PC-9 (cell line): ENCODE measurements at regions not wholly inside any gene's neighbourhood (a gene's known extent, or its start where the extent isn't known, plus 50 kb on each side); places are given as distances from the start of the nearest gene placed in this dataset.

Source experiments
- BruUV-seq: library from RNA; stranded (reverse); fragments of 400-500 nt; replicated peaks from 2 replicates; lab custom pipeline; 2021; lab: Mats Ljungman, UMichigan
- CTCF ChIA-PET: fragments of 300-600 bp; sonication (Branson Sonifier 250); formaldehyde crosslinking; loops from one replicate; lab custom pipeline; 2022; ENCODE audit warnings: antibody characterized with exemption; lab: Charles Lee
- POLR2A ChIA-PET: fragments of 300-600 bp; sonication (Branson Sonifier 250); formaldehyde crosslinking; loops from one replicate; lab custom pipeline; 2022; ENCODE audit warnings: antibody characterized with exemption; ENCODE audit not compliant: unreplicated experiment; lab: Charles Lee
- DNase-seq, 2 experiments: peaks; one replicate each; pipeline versions ENCODE4 v3.0.0 to v3.0.0-alpha.2; 2015 to 2022; ENCODE audit warnings: mixed read lengths in 1 of 2
- H2AFZ ChIP-seq: fragments of 200-600 bp; sonication (generic); 2 replicates; pipeline ENCODE4 v1.8.1; 2017; ENCODE audit warnings: antibody characterized with exemption
- H3F3A ChIP-seq: fragments of 200-600 bp; sonication (generic); 2 replicates; pipeline ENCODE4 v1.8.1; 2017; ENCODE audit warnings: antibody characterized with exemption, mild to moderate bottlenecking, low read depth; ENCODE audit not compliant: insufficient read depth
- H3K27ac ChIP-seq: fragments of 200-600 bp; sonication (generic); 2 replicates; pipeline ENCODE4 v1.6.1; 2016; ENCODE audit warnings: mixed run types
- H3K27me3 ChIP-seq: fragments of 200-600 bp; sonication (generic); 2 replicates; pipeline ENCODE4 v1.6.1; 2016; ENCODE audit warnings: low read depth, mixed run types; ENCODE audit not compliant: insufficient read depth
- H3K36me3 ChIP-seq: fragments of 200-600 bp; sonication (generic); 2 replicates; pipeline ENCODE4 v1.6.1; 2016; ENCODE audit warnings: low read depth, mixed run types
- H3K4me1 ChIP-seq: fragments of 200-600 bp; sonication (generic); replicated peaks from 2 replicates; pipeline ENCODE4 v1.6.1; 2016; ENCODE audit warnings: mixed run types; ENCODE audit not compliant: insufficient read depth
- H3K4me2 ChIP-seq: fragments of 200-600 bp; sonication (generic); 2 replicates; pipeline ENCODE4 v1.6.1; 2017; ENCODE audit warnings: mixed run types
- H3K4me3 ChIP-seq: fragments of 200-600 bp; sonication (generic); 2 replicates; pipeline ENCODE4 v1.6.1; 2016; ENCODE audit warnings: mixed run types
- H3K79me2 ChIP-seq: fragments of 200-600 bp; sonication (generic); 2 replicates; pipeline ENCODE4 v1.6.1; 2017; ENCODE audit warnings: low read depth, mixed run types
- H3K9me2 ChIP-seq: fragments of 200-600 bp; sonication (generic); 2 replicates; pipeline ENCODE4 v1.8.1; 2017; ENCODE audit warnings: mild to moderate bottlenecking; ENCODE audit not compliant: insufficient read depth
- H3K9me3 ChIP-seq: fragments of 200-600 bp; sonication (generic); 2 replicates; pipeline ENCODE4 v1.8.1; 2016; ENCODE audit warnings: low read depth; ENCODE audit not compliant: insufficient read depth
- H4K20me1 ChIP-seq: fragments of 200-600 bp; sonication (generic); 2 replicates; pipeline ENCODE4 v1.8.1; 2017; ENCODE audit not compliant: insufficient read depth
- CTCF ChIP-seq: fragments of 200-600 bp; sonication (generic); conservative IDR thresholded peaks from 2 replicates; pipeline ENCODE4 v1.6.1; 2017; ENCODE audit warnings: mixed run types, antibody characterized with exemption, mild to moderate bottlenecking, moderate library complexity
- EZH2 ChIP-seq: fragments of 200-600 bp; sonication (generic); IDR thresholded peaks from 2 replicates; pipeline ENCODE4 v1.8.0; 2017; ENCODE audit warnings: antibody characterized with exemption, low read depth
- intact Hi-C: fragments of 100-400 bp; cut with micrococcal nuclease; formaldehyde crosslinking; loops from one replicate; pipeline ENCODE4 v1.10.0; 2022; ENCODE audit not compliant: unreplicated experiment

GRCh38 chr18:43405097-43405496 is 127.8 kb upstream of the SYT4 start:
- CTCF ChIA-PET, result no interaction called here
- no peak overlapping the region for H3K27ac ChIP-seq

GRCh38 chr18:43414006-43414405 is 136.7 kb upstream of the SYT4 start:
- Histone ChIP-seq H3K27ac (no peak overlapping the region), H3K4me2 (no peak overlapping the region), H3K79me2 (no peaks in the 10 kb centered on the region), H4K20me1 (no peaks in the 10 kb centered on the region), H3F3A (no peaks in the 10 kb centered on the region), H3K4me1 (no peaks in the 10 kb centered on the region), H3K4me3 (no peak overlapping the region), H2AFZ (no peak overlapping the region), H3K36me3 (no peaks in the 10 kb centered on the region), H3K27me3 (no peaks in the 10 kb centered on the region), H3K9me3 (no peaks in the 10 kb centered on the region), H3K9me2 (no peaks in the 10 kb centered on the region)
- intact Hi-C loops, result no loop called here
- DNase-seq, result no peak
- ChIA-PET POLR2A (no interaction called here), CTCF (no interaction called here)
- TF ChIP-seq CTCF (no peak), EZH2 (no peak)
- BruUV-seq, result no TSS peak

More at GRCh38 chr18:43405097-43405496, 127.8 kb upstream of the SYT4 start:
- Histone ChIP-seq H3K79me2 (no peaks in the 10 kb centered on the region), H2AFZ (no peak overlapping the region), H3K36me3 (no peaks in the 10 kb centered on the region), H3K9me2 (no peaks in the 10 kb centered on the region), H3K27me3 (no peaks in the 10 kb centered on the region), H3K4me3 (no peak overlapping the region), H3K9me3 (no peaks in the 10 kb centered on the region), H3K4me2 (no peak overlapping the region), H3F3A (no peaks in the 10 kb centered on the region), H3K4me1 (no peaks in the 10 kb centered on the region), H4K20me1 (no peaks in the 10 kb centered on the region)
- DNase-seq, result no peak
- POLR2A ChIA-PET, result no interaction called here
- intact Hi-C loops, result no loop called here
- no peak for TF ChIP-seq CTCF
- no peak for TF ChIP-seq EZH2
- no TSS peak for BruUV-seq

GRCh38 chr18:43420091-43420490 is 142.8 kb upstream of the SYT4 start:
- Histone ChIP-seq H3F3A (no peaks in the 10 kb centered on the region), H4K20me1 (no peaks in the 10 kb centered on the region), H2AFZ (no peak overlapping the region), H3K9me3 (no peaks in the 10 kb centered on the region), H3K79me2 (no peaks in the 10 kb centered on the region), H3K27ac (no peak overlapping the region), H3K4me3 (no peak overlapping the region), H3K9me2 (no peaks in the 10 kb centered on the region), H3K36me3 (no peaks in the 10 kb centered on the region), H3K4me2 (no peak overlapping the region), H3K4me1 (no peaks in the 10 kb centered on the region), H3K27me3 (no peaks in the 10 kb centered on the region)
- TF ChIP-seq CTCF (no peak), EZH2 (no peak)
- intact Hi-C loops, result no loop called here
- ChIA-PET POLR2A (no interaction called here), CTCF (no interaction called here)
- no peak for DNase-seq
- no TSS peak for BruUV-seq
